Kidney capillary endothelial cell (primary cell): ENCODE measurements at regions not wholly inside any gene's neighbourhood (a gene's known extent, or its start where the extent isn't known, plus 50 kb on each side); places are given as distances from the start of the nearest gene placed in this dataset.
"Not testable (repeated sequence)": the region's sequence is repeated elsewhere in the genome, so short reads cannot be mapped to it uniquely, and the experiment has no call there.

Source experiments
- DNase-seq: peaks from one replicate; pipeline ENCODE4 v3.0.0-alpha.2; 2018; ENCODE audit warnings: low spot score

DNA sequence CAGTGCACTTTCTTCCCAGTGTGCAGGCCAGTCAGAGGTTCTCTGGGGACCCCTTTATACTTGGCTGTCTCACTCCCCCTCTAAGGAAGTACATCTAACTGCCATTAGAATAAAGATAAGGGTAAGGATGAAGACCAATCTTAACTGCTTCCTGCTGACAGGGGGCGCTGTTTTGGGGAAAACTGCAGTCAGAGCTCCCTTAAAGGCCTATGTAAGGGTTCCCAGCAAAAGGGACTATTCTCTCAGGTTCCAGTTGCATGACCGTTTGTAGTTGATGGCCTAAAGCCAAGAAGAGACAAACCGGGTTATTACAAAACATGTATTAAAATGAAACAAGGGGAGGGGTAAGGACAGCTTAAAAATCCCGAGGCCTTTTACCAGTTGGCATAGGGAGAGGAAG lies 115.6 kb upstream of the SPIN4 start:
- no peak for DNase-seq

DNA sequence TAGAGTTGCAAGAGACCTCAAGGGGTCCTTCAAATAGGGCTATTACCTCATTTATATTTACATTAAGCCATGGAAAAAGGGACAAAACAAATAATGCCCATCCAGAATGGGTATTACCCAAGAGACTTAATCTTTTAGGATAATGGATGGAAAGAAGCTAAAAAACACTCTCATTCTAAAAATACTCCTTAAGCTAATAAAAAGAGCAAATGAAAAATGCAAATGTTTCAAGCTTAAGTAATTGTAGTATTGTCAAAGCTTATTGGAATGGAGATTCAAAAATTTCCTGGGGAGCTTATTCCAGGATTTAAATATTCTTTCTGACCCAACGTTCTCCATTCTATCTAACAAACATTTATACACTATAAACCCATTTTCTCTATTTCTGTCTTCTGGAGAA lies 107.8 kb upstream of the SPIN4 start:
- no peak for DNase-seq

DNA sequence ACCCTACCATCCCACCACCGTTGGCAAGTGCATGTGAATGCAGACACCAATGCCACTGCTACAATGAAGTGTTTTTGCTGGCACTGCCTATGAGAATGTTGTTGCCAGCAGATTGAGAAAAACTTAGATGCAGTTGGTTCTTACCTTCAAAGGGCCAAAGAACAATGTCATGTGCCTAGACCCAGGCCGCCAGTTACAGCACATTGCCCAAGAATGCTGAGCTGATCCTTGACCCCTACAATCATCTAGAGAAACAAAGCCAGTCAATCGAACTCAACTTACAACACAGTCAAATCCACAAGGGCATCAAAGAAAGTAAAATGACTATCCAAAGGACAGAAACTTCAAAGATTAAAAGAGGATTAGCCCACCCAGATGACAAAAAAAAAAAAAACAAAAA lies 102.4 kb upstream of the SPIN4 start:
- DNase-seq: no peak

DNA sequence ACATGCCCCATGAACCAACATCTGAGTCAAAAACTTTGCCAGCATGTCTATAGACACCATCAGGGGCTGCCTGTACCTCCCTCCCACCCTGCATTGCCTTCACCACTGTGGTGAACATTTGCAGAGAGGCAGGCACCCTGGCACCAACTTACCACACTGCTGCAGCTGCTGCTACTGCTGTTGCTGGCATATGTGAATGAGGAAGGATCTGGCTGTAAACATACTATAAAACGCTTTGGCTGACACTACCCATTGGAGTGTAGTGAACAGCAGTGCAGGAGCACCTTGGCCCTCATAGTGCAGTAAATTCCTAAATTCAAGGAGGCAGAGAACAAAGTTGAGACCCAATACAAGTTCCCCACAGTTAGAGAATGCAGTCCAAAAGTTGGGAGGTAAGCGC lies 90.6 kb upstream of the SPIN4 start:
- no peak for DNase-seq

DNA sequence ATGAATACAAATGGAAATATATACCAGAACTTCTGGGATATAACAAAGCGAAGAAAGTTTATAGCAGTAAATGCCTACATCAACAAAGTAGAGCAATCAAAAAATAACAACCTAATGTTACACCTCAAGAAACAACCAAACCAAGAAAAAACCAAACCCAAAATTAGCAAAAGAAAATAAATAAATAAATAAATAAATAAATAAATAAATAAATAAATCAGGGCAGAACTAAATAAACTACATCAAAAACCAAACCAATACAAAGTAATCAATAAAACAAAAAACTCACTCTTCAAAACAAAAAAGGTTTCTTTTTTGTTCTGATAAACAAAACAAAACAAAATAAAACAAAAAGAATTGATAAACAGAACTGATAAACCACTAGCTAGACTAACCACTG lies 88.4 kb upstream of the SPIN4 start:
- no peak for DNase-seq

DNA sequence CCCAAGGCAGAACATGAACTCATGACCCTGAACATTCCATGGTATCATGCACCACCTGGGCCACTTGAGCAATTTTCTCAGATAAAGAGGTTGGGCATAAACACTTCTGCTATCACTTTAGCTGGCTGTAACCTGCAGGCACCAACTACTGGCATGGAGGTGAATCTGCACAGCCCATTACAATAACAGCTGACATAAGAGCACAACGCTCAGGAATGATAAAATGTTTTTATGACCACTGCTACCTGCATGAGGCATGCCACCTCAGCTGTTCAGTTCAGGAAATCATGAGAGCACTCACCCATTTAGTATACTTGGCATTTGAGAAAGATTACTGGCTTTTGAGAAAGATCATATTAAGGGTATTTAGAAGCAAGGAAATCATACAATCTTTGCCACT lies 85.7 kb upstream of the SPIN4 start:
- DNase-seq: no peak

DNA sequence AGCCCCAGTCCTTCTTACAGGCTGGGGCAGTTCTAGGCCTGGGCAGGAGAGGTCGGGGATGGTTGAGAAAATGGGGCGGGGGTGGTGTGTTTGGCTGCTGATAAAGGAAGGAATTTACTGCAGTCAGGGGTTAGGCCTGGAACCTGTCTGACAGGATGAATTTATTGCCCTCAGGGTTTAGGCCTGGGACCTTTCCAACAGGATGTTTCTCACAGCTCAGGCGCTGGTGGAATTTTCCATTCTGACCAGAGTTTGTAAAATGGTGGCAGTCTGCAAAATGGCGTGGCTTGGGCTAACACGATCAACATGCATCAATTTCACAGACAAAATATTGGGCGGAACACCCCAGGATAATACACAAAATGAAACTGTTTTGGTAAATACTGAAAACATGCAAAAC lies 83.5 kb upstream of the SPIN4 start:
- DNase-seq: peak; percentile 0

DNA sequence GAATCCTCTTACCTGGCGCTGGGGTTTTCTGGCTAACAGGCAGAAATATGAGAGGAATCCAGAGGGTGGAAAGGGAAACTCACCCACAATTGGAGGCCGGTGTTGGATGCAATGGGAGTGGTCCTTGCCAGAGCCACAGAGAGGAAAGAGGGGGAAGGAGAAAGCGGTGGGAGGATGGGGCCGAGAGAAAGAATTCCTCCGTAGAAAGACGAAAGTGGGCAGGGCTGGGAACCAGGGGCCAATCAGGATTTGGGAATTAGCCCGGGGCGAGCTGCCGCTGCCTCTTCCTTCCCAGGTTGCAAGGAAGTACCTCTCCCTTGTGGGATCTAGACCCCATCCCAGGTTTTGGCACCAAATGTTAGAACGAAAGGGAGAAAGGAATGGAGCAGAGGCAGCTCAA lies 83.1 kb upstream of the SPIN4 start:
- DNase-seq: no peak

DNA sequence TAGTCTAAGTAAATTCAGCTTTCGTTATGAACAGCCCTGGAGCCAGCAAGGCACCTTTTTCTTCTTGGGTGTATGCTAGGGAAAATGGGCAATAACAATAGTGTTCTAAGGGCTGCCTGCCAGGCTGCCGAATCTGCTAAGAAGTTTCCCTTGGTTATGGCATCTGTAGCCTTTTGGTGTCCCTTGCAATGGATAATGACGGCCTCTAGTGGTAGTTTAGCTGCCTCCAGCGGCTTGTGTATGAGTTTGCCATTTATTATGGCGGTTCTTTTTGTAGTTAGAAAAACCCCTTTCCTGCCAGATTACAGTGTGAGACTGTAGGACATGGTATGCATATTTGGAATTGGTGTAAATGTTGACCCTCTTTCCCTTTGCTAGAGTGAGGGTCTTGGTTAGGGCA lies 78.9 kb upstream of the SPIN4 start:
- DNase-seq: no peak

DNA sequence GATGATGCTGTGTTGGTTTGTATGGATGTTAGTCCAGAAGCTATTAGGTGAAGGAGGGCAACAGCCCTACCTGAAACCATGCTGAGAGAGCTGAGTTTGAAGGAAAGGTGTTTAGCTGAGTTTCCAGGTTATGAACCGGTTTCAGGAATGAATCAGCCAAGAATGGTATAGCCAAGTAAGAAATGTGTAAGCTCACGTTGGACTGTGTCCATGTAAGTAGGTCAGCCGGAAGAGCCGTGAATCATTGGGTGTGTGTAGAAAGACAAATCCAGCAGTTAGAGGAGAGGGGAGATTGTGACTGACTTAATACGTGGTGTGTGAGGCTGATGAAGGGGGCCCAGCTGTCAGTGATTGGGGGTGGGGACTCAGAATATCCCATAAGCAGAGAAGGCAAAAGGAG lies 77.2 kb upstream of the SPIN4 start:
- no peak for DNase-seq

DNA sequence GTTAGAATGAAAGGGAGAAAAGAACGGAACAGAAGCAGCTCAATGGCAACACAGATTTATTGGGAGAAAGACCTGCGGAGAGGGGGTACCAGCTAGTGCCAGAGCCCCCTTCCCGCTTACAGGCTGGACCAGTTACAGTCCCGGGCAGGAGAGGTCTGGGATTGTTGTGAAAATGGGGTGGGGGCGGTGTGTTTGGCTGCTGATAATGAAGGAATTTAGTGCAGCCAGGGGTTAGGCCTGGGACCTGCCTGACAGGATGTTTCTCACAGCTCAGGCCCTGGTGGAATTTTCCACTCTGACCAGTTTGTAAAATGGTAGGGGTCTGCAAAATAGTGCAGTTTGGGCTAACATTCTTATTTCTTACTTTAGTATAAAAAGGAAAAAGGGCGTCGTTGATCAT lies 75.4 kb upstream of the SPIN4 start:
- DNase-seq: no peak

DNA sequence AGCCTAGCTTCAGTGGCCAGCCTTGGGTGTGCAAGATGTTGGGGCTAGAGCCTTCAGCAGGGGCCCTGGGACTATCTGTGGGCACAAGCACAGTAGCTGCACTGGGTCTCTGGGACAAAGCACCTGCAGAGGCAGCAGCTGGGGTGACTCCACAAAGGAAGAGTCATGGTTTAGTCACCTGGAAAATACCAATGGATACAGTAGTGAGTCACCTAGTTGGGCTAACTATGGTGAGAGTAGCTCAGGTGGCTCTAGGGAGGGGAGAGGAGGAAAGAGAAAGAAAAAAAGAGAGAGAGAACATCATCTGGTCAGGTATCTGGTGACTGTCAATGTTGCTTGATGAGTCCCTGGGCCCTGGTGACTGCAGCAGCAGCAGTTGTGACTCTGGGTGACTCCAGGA lies 72.9 kb upstream of the SPIN4 start:
- no peak for DNase-seq

DNA sequence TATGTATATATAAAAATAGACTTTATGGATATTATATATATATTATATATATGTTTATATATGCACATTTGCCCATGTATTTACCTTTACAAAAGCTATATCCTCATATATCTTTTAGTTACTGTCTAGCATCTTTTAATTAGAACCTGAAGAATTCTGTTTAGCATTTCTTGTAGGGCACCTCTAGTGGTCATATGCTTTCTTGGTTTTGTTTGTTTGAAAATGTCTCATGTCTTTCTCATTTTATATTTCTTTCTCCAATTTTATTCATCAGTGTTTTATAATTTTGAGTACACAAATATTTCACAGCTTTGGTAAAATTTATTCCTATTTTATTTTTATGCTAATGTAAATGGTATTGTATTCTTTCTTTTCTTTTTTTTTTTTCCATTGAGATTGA lies 70.3 kb upstream of the SPIN4 start:
- DNase-seq: no peak

DNA sequence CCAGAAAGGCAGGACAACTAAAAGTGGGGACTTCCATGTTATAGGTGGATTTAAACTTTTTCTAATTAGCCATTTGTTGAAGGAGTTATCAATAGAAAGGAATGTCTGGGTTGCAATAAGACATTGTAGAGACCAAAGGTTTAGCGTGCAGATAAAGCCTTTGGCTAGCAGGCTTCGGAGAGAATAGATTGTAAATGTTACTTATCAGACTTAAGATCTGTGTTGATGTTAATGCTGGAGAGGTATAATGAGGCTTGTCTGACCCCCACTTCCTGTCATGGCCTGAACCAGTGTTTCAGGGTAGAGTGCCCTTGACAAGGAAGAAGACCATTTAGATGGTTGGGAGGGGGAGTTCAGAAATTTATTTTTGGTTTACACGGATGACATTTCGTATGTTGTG lies 67.1 kb upstream of the SPIN4 start:
- DNase-seq: no peak

DNA sequence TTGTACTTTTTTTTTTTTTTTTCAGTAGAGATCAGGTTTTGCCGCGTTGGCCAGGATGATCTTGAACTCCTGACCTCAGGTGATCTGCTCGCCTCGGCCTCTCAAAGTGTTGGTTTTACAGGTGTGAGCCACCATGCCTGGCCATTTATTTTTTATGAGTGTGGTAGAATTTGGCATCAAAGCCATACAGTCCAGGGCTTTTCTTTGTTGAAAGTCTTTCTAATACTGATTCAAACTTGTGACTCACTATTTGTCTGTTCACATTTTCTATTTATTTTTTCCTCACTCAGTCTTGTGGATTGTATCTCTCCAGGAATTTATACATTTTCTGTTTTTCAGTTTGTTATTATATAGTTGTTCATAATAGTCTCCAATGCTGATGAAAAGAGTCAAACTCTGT lies 66.5 kb upstream of the SPIN4 start:
- DNase-seq: no peak

DNA sequence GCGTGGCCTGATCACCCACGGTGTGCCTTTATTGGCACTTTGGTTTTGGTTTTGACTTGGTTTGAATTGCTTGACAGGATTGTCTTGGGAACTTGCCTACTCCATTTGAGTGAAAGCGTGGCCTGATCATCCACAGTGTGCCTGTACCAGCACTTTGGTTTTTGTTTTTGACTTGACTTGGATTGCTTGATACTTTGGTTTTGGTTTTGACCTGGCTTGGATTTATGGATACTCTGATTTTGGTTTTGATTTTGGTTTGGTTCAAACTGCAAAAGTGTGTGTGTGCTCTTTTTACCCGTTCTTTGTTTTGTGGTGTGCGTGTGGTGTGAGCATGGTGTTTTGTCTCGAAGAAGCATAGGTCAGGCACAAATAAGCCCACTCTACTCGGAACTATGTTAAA lies 58.8 kb upstream of the SPIN4 start:
- not testable (repeated sequence) for DNase-seq

DNA sequence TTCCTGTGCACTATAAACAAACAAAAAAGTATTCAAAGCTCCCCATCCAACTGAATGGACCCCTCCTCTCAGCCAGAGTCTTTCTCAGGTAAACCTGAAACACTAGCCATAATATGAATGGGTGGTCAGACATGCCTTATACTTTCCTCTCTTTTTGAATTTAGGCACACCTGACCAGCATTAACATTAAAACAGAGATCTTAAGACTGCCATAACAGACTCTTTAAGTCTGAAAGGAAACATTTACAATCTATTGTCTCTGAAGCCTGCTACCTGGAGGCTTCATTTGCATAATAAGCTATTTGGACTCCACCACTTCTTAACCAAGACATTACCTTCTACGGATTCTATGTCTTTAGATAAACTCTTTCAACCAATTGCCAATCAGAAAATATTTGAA lies 56.9 kb upstream of the SPIN4 start:
- DNase-seq: no peak

DNA sequence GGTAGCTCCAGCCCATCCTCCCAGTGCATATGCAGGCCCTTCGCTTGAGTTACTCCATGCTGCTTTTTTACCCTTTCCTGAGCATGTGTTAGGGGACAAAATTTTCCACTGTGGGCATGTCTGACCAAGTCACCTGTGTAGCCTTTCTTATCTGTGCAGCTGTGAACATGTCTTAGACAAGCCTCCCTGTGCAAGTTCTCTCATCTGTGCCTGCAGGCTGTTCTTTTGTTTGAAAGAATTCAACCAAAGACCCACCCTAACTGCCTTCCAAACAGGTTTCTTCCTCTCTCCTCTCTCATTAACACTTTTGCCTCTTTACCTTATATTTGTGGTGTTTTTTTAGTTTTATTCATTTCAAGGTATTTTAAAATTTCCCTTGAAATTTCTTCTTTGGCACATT lies 53.2 kb upstream of the SPIN4 start:
- no peak for DNase-seq

DNA sequence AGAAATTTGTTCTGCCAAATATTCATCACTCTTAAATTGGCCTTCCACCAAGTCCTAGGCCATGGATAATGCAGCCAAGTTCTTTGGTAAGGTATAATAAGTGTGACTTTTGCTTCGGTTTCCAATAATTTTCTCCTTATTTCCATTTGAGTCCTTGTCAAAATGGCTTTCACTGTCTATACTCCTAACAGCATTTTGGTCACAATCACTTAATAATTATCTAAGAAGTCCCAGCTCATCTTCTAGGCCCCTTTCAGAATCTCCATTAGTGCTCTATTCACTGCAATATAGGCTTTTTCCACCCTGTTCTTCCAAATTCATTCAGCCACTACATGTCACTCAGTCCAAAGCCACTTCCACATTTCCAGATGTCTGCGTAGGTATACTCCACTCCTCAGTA lies 51.0 kb upstream of the SPIN4 start:
- no peak for DNase-seq
